22Rv1 (cell line): ENCODE measurements at regions not wholly inside any gene's neighbourhood (a gene's known extent, or its start where the extent isn't known, plus 50 kb on each side); places are given as distances from the start of the nearest gene placed in this dataset.

ENCODE experiments used
- CTCF ChIP-seq: fragments of 450-650 bp; IDR thresholded peaks from 2 replicates; pipeline ENCODE4 v1.5.1; 2017; ENCODE audit warnings: mild to moderate bottlenecking
- ZFX ChIP-seq: fragments of 450-650 bp; IDR thresholded peaks from 2 replicates; pipeline ENCODE4 v1.6.1; 2017; ENCODE audit warnings: antibody characterized with exemption, borderline replicate concordance

- TF ChIP-seq CTCF: no peak
- TF ChIP-seq ZFX: no peak
Observed at GRCh38 chr3:34179716-34180115, 381.3 kb downstream of the PDCD6IP start.
